ENCODE measurements at regions not wholly inside any gene's neighbourhood (a gene's known extent, or its start where the extent isn't known, plus 50 kb on each side); places are given as distances from the start of the nearest gene placed in this dataset.

DNA sequence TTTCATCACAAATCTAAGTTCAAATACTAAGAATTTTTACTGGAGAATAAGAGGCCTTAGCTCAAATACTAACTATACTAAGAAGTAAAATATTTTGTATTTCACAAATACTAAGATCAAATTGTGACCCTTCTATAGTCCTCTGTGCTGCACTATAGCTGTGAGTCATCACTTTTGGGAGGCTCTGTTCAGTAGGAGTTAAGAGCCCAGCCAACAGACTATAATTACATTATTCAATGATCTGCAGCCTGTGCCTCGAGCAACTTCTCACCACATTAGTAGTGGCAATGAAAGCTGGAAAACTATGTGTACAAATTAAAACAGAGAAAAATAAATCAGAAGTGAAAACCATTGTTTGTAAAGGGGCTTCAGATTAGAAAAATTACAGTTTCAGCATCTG, 147.3 kb upstream of the GPC6 start:
- Histone ChIP-seq H3K27me3 (no peaks in the 10 kb centered on the region), H3K4me3 (ENCODE audit: low read depth, low read length) (no peak overlapping the region), H3K4me1 (peaks cover 40% of the 10 kb centered on the region), H3K9me3 (no peaks in the 10 kb centered on the region), H3K36me3 (no peaks in the 10 kb centered on the region)
- TF ChIP-seq, protein P1, sequence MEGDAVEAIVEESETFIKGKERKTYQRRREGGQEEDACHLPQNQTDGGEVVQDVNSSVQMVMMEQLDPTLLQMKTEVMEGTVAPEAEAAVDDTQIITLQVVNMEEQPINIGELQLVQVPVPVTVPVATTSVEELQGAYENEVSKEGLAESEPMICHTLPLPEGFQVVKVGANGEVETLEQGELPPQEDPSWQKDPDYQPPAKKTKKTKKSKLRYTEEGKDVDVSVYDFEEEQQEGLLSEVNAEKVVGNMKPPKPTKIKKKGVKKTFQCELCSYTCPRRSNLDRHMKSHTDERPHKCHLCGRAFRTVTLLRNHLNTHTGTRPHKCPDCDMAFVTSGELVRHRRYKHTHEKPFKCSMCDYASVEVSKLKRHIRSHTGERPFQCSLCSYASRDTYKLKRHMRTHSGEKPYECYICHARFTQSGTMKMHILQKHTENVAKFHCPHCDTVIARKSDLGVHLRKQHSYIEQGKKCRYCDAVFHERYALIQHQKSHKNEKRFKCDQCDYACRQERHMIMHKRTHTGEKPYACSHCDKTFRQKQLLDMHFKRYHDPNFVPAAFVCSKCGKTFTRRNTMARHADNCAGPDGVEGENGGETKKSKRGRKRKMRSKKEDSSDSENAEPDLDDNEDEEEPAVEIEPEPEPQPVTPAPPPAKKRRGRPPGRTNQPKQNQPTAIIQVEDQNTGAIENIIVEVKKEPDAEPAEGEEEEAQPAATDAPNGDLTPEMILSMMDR (IDR thresholded peaks at IDR 0.05; ENCODE audit: low read depth, low read length) = no peak
- DNase-seq = peak; percentile 61

DNA sequence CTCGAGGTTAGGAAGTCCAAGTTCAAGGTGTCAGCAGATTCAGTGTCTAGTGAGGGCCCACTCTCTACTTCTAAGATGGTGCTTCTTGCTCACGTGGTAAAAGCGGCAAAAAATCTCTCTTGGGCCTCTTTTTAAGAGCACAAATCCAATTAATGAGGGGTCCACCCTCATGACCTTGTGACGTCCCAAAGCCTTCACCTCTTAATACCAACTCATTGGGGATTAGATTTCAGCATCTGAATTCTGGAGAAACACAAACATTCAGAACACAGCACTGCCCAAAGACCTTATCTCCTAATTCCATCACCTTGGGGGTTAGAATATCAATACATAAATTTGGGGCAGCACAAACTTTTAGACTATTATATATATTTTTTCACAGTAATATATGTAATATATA, 146.4 kb upstream of the GPC6 start:
- peaks cover 32% of the 10 kb centered on the region for H3K4me1 ChIP-seq
- no peak for DNase-seq
- H3K9me3 ChIP-seq = no peaks in the 10 kb centered on the region
- no peaks in the 10 kb centered on the region for H3K36me3 ChIP-seq
- H3K4me3 ChIP-seq (ENCODE audit: low read depth, low read length) = no peak overlapping the region
- no peaks in the 10 kb centered on the region for H3K27me3 ChIP-seq
- TF ChIP-seq, protein P1 (IDR thresholded peaks at IDR 0.05; ENCODE audit: low read depth, low read length) = no peak

DNA sequence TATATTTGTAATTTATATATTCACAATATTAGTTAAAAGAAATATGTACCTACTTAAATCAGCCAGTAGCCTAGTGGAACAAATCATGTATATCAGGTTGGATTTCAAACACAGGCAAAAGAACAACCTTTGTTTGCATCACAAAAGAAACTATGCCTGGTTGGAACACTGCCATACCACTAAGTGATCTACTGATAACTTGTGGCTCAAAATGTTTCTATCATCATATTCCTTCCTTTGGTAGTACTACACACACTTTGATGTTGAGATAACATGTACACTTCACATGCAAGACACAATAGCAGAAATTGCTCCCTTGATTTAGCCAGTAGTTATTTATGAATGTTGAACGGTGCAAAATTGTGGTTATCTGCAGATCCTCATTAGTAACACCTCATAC, 146.0 kb upstream of the GPC6 start:
- Histone ChIP-seq H3K27me3 (no peaks in the 10 kb centered on the region), H3K4me1 (peaks cover 30% of the 10 kb centered on the region), H3K4me3 (ENCODE audit: low read depth, low read length) (no peak overlapping the region), H3K36me3 (no peaks in the 10 kb centered on the region), H3K9me3 (no peaks in the 10 kb centered on the region)
- peak; percentile 20 for DNase-seq
- TF ChIP-seq, protein P1 (IDR thresholded peaks at IDR 0.05; ENCODE audit: low read depth, low read length) = no peak

DNA sequence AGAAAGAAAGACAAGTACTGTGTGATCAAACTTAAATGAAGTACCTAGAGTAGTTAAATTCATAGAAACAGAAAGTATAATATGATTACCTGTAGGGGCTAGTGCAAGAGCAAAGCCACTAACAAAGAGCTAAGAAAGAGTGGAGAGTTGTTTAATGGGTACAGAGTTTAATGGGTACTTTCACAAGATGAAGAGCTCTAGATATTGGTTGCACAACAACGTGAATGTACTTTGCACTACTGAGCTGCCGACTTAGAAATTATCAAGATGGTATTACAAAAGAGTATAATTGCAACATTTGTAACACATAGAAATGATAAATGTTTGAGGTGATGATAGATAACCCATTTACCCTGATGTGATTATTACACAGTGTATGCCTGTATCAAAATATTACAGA, 140.3 kb upstream of the GPC6 start:
- DNase-seq = no peak
- H3K36me3 ChIP-seq = no peaks in the 10 kb centered on the region
- H3K27me3 ChIP-seq = no peaks in the 10 kb centered on the region
- TF ChIP-seq, protein P1 (IDR thresholded peaks at IDR 0.05; ENCODE audit: low read depth, low read length) = no peak
- H3K4me3 ChIP-seq (ENCODE audit: low read depth, low read length) = no peak overlapping the region
- H3K9me3 ChIP-seq = no peaks in the 10 kb centered on the region
- peaks cover 4% of the 10 kb centered on the region for H3K4me1 ChIP-seq

DNA sequence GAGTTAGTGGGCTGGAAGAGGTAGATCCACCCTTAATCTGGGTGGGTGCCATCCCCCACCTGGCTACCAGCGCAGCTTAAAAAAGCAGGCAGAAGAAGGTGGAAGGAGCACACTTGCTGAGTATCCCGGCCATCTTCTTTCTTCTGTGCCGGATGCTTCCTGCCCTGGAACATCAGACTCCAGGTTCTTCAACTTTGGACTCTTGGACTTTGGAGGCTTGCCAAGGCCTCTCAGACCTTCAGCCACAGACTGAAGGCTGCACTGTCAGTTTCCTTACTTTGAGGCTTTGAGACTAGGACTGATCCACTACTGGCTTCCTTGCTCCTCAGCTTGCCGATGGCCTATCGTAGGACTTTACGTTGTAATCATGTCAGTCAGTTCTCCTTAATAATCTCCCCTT, 127.6 kb upstream of the GPC6 start:
- Histone ChIP-seq H3K9me3 (no peaks in the 10 kb centered on the region; the same call in 1 of the 2 replicates), H3K36me3 (no peaks in the 10 kb centered on the region), H3K4me3 (ENCODE audit: low read depth, low read length) (no peak overlapping the region), H3K4me1 (0 out of 2 replicates have a peak, but pooled peaks cover 8% of the 10 kb centered on the region), H3K27me3 (no peaks in the 10 kb centered on the region)
- no peak for DNase-seq
- TF ChIP-seq, protein P1 (IDR thresholded peaks at IDR 0.05; ENCODE audit: low read depth, low read length) = no peak

DNA sequence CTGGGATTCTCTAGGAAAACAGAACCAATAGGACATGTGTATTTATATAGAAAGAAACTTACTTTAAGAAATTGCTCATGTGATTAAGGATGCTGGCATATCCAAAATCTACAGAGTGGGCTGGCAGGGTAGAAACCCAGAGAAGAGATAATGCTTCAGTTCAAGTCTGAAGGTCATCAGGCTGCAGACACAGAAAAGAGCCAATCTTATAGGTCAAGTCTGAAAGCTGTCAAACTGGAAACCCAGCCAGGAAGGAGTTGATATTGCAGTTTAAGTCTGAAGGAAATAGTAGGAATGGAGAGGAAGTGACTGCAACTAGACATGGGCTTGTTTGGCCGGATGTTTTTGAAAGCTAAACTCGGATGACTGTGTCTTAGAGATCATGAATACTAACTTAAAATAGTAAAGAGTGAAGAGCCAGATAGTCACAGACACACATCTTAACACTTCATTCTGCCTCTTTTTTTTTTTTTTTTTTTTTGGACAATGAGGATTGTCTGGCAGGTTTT, 125.3 kb upstream of the GPC6 start:
- Histone ChIP-seq H3K27me3 (no peaks in the 10 kb centered on the region), H3K4me1 (0 out of 2 replicates have a peak, but pooled peaks cover 8% of the 10 kb centered on the region), H3K9me3 (no peaks in the 10 kb centered on the region), H3K36me3 (no peaks in the 10 kb centered on the region), H3K4me3 (ENCODE audit: low read depth, low read length) (no peak overlapping the region)
- TF ChIP-seq, protein P1 (IDR thresholded peaks at IDR 0.05; ENCODE audit: low read depth, low read length) = no peak
- no peak for DNase-seq

All from BE2C (cell line).